ENCODE measurements at regions not wholly inside any gene's neighbourhood (a gene's known extent, or its start where the extent isn't known, plus 50 kb on each side); places are given as distances from the start of the nearest gene placed in this dataset.

DNA sequence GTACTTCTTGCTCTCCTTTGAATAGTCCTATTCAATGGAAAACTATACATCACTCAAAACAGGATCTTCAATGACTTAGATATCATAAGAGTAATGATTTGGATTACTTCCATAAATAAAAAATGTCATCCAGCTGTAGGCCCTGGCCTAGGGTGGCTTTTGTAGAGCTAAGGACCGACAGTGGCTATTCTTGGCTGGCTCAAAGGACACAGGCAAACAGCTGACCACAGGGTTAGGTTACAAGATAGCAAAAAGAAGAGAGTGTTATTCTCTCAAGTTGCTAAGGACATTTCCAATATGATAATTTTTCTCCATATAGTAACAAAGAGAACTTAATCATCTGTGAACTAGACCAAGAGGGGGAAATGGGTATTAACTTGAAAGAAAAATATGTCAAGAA is 495.1 kb downstream of the PLPP3 start:
- DNase-seq (ENCODE audit: low read depth in 3 of 3, low spot score in 1 of 3): no peak

DNA sequence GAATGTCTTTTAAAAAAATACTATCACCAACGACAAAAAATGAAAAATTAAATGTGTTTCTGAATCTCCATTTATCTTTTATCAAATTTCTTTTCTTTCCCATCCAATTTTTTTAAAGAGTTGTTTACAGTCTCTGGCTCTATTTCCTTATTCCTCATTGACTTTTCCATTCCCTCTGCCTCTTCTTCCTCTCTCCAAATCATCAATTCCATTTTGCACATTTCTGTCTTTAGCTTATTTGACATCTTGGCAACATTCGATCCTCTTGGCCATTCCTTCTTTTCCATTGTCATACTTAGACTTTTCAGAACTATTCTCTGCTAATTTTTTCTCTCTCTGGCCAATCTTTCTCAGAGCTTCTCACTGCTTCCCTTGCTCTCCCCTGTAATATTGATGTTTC is 497.6 kb downstream of the PLPP3 start:
- DNase-seq (ENCODE audit: low read depth in 3 of 3, low spot score in 1 of 3): no peak

DNA sequence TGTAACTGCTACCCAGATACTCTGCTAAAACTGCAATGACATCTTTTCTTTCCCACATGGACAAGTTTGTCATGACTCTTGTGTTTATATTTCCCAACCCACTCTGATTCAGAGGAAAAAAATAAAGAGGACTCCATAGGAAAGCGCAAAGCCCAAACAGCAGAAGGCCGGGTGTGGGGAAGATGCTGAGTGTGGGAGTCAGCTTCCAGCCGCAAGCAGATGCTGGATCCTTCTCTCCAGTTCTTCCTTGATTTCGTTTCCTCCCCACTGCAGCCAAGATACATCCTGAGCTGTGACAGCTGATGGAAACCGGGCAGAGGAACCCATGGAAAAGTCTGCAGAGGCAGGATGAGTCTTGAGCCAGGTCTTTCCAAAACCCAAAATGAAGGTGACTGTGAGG is 498.2 kb downstream of the PLPP3 start:
- DNase-seq (ENCODE audit: low read depth in 3 of 3, low spot score in 1 of 3): no peak

DNA sequence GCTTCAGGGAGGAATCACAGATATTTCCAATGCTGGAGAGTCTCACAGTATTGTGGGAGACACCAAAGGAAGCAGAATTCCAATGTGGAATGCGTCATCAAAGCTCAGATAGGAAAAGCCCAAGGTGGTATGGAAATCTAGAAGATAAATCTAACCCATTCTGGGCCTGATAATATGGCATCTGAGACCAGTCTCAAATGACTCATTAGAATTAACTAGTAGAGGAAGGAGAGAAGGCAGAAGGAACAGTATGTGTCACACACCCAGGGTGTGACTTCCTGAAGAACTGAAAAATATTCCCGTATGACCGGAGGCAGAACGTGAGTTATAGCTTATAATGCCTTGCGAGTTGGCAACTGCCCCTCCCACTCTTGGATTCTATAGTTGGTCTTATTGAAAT is 499.2 kb downstream of the PLPP3 start:
- no peak for DNase-seq (ENCODE audit: low read depth in 3 of 3, low spot score in 1 of 3)

DNA sequence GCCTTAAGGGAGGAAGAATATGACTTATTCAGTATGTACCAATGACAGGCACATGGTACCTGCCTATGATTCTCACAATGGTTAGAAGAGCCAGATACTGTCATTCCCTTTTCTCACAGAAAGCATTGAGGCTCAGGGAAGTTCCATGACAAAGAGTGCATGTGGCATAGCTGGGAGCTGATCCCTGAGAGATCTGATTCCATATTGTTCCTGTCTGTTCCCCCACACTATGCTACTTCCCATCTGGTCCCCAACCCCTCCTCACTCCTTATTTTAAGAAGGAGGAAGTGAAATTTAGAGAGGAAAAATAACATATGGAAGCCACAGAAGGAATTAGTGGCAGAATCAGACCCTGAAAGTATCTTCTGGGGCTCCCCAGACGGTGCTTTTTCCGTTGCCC is 500.0 kb downstream of the PLPP3 start:
- no peak for DNase-seq (ENCODE audit: low read depth in 3 of 3, low spot score in 1 of 3)

DNA sequence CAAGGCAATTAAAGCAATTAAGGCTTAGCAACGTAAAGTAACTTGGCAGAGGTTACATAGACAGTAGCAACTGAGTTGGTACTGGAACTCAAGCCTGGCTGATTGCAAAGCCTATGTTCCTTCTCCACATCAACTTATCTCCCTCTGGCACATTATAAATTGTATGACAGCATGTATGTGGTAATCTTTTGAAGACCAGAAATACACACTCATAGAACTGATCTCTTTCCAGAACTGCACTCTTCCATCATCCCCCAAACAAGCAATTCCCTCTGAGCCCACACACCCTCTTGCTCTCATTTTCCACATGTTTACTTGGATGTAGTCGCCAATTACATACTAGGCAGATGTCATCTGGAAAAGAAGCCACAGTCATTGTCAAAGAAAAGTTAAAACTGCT is 502.2 kb downstream of the PLPP3 start:
- DNase-seq (ENCODE audit: low read depth in 3 of 3, low spot score in 1 of 3): no peak

DNA sequence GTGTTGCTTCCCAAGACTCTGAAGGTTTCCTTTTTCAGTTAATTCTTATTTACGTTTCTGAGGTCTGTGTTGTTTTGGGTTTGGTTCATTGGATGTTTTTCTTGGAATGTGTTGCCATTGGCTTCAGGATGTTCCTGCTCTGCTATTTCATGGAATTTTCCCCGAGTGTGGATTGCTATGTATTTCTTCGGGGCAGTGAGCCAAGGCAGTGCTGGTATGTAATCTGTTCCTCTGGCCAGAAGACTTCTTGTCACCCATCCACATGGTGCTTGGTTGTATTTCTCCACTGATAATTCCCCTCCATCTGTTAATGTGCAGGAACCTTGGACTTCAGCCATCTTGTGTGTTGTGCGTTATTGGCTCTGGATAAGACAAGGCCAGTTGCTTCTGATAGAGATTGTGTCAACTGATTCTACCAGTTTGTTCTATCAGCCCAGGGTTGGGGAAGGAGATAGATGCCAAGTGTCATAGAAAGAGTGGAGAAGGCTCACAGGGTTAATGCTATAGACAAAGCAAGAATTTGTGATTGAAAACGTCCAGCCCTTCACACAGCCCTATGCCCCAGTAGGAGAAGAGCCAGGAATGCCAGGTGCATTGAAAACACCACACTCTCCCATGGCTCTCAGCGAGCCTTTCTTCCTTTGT is 505.2 kb downstream of the PLPP3 start:
- no peak for DNase-seq (ENCODE audit: low read depth in 3 of 3, low spot score in 1 of 3)

DNA sequence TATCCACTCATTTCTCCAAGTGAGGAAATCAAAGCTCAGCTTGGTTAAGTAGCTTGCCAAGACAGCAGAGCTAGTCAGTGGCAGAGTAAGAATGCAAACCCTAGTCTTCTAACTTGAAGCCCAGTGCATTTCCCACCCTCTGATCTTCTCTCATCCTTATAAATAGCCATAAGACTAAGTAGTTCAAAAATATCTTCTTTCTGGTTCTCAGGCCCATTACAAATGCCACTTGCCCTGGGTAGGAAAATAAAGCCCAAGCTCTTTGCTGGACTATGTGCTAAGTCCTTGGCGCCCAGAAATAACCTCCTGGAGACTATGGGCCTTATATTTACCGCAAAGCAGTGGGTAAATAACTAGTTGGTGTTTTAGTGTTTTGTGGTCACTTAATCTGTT is 505.8 kb downstream of the PLPP3 start:
- DNase-seq (ENCODE audit: low read depth in 3 of 3, low spot score in 1 of 3): no peak

DNA sequence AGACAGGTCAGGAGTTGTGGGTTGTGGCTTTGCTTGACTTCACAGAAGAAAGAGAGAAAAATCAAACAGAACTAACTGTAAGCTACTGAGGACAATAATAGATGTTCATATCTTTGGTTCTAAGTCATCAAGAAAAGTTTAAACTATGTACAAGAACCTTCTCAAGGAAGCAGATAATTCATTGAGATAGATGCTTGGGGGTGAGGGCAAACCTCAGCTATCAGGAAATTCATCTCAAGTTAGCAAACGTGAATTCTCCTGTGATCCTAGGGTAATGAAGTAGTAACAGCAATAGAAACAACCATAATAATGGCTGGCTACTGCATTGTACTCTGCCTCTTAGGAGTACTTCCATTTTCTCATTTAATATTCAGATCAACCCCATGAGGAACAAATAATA is 506.2 kb downstream of the PLPP3 start:
- no peak for DNase-seq (ENCODE audit: low read depth in 3 of 3, low spot score in 1 of 3)

DNA sequence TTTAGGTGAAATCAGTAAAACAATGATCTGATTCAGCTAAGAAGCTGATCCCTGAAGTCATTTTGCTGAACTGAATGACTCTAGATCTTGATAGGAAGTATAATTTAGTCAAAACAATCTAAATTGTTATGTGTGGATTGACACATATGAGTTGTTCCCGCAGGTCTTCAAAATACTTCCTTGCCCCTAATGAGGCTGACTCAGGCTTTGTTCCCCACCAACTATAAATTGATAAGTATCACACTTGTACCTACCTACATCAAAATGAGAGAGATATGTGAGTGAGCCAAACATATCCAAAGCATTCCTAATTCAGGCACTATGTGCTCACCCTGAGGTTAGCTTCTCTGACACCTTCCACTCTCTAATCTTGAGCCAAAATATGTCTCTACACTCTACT is 507.1 kb downstream of the PLPP3 start:
- no peak for DNase-seq (ENCODE audit: low read depth in 3 of 3, low spot score in 1 of 3)

DNA sequence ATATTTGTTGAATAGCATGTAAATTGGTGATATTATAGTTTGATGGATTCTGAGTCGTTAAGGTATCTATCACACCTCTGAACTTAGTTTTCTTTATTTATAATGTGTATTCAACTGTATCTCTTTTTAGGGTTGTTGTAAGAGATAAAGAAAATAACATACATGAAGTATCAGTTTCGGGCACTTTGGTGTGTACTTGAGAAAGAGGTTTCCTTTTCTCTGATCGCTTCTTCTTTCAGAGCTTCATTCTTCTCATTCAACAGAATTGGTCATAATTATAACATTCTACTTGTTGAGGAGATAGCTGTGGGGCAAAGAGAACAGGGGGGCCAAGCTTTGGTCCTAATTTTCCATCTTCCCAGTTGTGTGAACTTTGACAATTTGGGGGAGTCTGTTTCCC is 508.0 kb downstream of the PLPP3 start:
- DNase-seq (ENCODE audit: low read depth in 3 of 3, low spot score in 1 of 3): no peak

DNA sequence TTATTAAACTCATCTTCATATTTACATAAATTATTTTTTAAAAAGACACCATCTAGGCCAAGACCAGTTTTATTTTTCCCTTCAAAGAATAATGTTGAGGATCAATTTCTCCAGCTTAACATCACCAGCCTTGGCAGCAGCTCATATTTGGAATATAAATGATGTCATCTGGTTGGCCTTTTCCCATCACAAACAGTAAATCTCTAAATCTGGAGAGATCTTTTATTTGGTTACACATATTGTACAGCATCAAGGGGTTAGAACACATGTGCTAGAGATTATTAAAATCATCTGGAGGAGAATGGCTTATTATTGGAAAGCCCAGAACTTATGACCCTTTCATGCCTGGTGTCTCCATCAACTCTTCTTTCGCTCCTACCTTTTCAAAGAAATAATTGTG is 508.8 kb downstream of the PLPP3 start:
- no peak for DNase-seq (ENCODE audit: low read depth in 3 of 3, low spot score in 1 of 3)

DNA sequence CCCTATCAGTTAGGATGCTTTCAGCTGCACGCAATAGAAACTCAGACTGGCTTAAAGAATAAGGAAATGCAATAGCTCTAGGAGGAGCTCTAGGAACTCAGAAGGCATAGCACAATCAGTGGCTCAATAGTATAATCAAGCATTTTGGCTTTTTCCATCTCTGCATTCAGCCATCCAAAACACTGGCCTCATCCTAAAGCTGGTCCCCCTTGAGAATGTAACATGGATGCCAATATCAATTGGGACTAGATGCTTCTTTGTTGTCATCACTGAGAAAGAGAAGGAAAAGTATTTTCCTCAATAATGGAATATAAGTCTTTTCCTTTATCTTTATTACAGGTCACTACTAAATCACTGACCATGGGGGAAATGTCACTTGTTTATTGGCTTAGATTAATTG is 509.5 kb downstream of the PLPP3 start:
- no peak for DNase-seq (ENCODE audit: low read depth in 3 of 3, low spot score in 1 of 3)

DNA sequence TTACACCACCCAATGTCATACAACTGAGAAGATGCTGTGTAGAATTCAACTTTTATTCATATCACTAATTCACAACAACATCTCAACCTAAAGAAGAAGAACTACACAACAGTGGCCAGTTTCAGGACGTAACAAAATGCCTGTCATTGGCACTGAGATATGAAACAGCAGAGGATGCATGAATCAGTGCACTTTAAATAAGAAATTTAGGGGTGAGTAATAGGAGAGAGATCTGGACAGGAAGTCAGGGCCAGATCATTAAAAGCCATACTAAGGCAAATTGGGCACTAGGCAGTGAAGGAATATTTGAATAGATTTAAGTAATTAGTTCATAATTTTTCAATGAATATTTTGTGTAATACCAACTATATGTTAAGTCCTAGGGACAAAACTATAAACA is 510.5 kb downstream of the PLPP3 start:
- no peak for DNase-seq (ENCODE audit: low read depth in 3 of 3, low spot score in 1 of 3)

DNA sequence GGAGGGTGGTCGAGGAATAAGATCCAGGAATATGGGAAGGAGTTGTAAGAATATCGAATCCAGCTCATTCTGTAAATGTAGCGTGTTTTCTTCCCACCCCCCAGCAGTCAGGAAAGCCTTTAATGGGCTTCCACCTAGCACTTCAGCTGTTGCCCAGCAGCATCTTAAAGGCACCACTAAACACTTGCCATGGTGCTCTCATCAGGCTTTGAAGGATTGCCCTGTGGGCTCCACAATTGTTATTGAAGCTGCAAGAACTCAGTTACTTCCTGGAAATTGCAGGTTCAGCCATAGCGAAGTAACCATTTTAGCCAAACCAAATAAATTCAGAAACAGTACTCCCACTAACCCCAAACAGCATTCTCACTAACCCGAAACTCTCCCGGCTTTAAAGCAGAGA is 511.2 kb downstream of the PLPP3 start:
- no peak for DNase-seq (ENCODE audit: low read depth in 3 of 3, low spot score in 1 of 3)

DNA sequence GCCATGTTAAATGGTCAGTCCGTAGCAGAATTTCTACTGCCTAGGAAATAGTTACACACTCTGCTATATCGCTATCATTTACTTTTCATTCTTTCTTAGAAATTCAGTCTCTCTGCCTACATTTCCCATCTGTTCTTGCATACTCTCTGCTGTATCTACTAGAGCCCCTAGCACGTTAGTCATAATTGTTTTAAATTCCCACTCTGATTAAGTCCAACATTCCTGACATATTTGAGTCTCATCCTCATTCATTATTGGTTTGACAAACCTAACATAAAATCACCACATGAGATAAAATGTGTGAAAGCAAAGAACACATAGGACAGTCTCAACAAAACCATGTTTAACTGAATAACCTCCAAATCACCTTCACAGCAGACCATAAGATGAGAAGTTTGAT is 513.6 kb downstream of the PLPP3 start:
- no peak for DNase-seq (ENCODE audit: low read depth in 3 of 3, low spot score in 1 of 3)

DNA sequence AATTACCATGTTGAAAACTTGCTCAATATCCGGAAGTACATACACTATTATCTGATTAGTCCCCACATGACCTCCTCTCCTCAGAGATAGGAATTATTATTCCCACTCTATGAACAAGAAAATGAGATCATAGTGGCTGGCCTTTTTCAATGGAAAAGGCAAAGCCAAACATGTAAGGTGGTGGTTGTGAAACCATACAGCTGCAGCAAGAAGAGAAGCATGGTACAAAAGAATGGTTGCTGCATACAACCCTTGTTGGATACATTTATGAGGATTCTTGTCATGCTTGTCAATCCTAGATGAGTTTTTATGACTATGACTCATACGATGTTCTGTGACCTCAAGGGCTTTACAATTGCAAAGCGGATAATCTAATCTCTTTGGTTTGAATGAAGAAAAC is 514.7 kb downstream of the PLPP3 start:
- no peak for DNase-seq (ENCODE audit: low read depth in 3 of 3, low spot score in 1 of 3)

DNA sequence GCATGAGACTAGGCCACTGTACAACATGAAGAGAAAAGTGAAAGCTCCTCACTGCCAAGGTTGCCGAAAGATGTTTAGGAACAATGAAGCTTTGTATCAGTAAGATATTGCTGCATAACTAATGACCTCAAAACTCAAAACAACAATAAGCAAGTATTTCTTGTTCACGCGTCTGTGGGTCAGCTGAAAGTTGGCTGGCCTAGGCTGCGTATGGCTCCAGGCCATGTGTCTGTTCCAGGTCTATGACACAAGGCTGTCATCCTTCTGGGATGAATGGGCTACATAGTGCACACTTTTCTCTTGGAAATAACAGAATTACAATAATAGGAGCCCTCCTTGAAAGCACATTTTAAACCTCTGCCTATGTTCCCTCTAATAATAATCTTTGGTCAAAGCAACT is 515.9 kb downstream of the PLPP3 start:
- DNase-seq (ENCODE audit: low read depth in 3 of 3, low spot score in 1 of 3): no peak

DNA sequence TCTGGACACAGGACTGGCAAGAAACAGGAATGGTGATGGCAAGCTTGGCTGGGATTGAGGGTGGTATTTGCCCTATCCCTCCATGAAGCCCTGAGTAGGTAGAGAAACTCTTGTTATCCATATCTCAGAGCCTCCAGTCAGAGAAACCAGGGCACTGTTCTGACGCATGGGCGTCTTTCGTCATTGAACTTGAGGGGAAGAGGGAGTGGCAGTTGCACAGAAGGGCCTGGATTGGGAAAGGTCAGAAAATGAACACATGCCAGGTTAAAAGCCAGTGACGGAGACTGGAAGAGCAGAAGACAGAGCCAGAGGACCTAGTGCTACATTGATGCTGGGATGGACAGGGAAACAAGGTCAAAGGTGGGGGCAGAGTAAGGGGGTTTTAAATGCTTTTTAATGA is 516.7 kb downstream of the PLPP3 start:
- DNase-seq (ENCODE audit: low read depth in 3 of 3, low spot score in 1 of 3): no peak

DNA sequence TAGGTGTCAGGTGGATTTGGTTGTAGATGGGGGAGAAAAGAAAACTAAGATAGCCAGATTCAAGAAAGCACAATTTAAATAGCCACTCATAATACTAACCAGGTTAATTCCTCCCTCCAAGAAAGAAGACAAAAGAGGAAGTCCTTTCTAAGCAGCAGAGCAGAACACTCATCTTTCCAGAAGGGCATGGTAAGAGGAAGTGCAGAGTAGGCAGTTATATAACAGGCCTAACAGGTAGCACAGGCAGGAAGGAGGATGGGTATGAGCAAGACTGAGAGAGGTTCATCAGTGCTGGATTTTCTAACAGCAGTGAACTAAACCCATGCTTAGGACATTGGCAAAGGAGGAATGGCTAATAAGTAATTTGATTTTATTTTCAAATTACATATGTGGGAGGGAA is 517.5 kb downstream of the PLPP3 start:
- DNase-seq (ENCODE audit: low read depth in 3 of 3, low spot score in 1 of 3): no peak

DNA sequence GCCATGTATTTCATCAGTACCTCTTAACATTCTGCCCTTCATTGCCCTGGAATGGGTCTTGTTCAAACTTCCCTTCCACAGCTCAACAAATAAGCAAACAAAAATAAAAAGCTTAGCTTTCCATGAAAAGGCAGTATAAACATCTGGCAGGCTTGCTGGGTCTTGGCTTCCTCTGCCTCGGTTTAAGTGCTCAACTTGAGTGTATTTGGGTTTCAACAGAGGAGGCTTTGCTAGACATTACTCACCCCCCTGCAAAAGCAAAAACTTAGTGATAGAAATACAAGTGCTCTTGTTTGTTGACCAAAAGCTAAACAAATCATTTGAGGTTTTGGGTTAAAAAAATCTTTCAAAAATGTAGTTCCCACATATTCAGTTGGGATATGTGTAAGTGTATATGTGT is 518.5 kb downstream of the PLPP3 start:
- no peak for DNase-seq (ENCODE audit: low read depth in 3 of 3, low spot score in 1 of 3)

DNA sequence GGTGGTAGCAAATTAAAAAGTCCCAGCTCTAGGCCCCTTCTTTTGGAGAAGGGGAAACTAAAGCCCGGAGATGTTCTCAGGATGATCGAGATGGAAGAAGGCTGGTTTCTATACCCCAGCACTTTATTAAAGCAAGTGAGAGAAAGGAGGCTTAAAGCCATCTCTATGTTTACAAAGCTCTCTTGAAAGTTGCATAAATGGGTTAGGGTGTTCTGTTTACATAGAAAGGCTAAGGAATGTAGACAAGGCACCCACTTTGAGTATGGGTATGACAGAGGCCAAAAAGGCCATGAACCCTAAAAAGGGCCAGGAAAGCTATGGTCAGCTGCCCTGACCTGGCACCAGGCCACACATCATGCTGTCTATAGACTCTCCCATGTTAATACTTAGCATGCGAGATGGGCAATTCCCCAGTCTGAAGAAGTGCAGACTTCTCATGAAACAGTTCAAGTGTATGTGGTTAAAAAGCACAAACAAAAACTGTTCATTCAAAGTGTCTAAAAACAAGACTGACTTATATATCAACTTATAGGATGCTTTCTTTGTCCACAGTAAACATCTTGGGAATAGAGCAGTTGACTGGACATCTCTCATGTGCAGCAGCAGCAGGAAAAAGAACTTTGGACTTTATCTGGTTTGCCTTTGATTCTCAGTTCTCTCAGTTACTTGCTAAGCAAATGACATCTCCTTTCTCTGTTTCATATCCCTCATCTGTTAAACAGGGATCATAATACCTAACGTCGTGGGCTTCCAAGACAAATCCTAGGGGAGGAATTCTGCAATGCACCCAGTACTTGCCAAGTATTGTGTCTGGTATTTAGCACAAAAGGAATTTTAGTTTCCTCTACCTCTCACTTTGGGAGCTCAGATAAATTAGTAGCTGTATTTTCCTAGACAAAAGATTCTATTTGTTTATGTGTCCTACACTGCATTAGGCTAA is 521.6 kb downstream of the PLPP3 start:
- DNase-seq (ENCODE audit: low read depth in 3 of 3, low spot score in 1 of 3): no peak

Measured in stimulated activated CD4-positive, alpha-beta T cell treated with anti-CD3 and anti-CD28 coated beads, TNF-alpha, amount 100 ng/mL, for 1 hour (primary cell).